GM18858 (cell line): ENCODE measurements at regions not wholly inside any gene's neighbourhood (a gene's known extent, or its start where the extent isn't known, plus 50 kb on each side); places are given as distances from the start of the nearest gene placed in this dataset.

ENCODE experiments used
- ATAC-seq: cut with Tn5 transposase; IDR thresholded peaks from one replicate; pipeline ENCODE4 v1.9.1; 2021; ENCODE audit not compliant: unreplicated experiment

GRCh38 chr3:193897731-193898180 lies 238.2 kb upstream of the HES1 start:
- ATAC-seq = no peak

- ATAC-seq = no peak
Observed at GRCh38 chr3:193899001-193899400, 236.9 kb upstream of the HES1 start.

- ATAC-seq = no peak
Observed at GRCh38 chr3:193901007-193901406, 234.9 kb upstream of the HES1 start.

DNA sequence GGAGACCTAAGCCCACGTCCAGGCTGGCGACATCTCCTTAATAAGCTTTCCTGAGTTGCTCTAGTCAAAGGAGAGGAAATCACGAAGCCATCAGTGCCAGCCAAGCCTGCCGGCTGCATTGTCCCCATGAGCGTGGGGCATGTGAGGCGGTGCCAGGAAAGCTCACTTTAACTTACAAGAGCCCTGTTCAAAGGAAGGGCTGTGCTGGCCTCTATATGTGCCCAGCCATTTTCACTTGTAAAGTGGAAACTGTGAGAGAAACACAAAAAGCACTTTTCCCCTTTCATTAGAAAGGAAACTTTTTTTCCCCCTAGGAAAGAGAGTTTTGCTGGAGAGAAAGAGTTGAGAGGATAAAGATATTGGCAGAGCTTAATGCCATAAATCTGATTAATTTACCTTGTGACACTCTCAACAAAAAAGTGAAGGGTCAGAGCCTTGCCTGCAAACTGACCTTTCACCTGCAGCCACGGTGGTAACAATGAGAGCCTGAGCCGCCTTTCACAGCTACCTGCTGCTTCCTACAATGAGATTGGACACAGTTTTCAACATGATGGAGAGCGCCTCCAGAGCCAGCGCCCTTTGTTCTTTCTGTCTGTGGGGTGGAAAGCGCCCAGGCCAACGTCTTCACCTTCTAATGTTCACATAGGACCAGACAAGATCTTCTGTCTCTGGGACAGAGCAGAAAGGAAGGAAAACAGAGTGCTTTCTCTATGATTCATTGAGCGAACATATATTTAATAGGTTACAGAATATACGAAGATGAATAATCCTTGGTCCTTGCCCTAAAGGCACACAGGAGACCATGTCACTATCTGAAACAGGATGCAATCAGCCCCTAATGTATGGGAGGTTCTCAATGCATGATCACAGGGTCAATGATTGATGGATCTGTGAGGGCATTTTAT lies 233.1 kb upstream of the HES1 start:
- no peak for ATAC-seq

- ATAC-seq = no peak
Observed at GRCh38 chr3:193903512-193903817, 232.5 kb upstream of the HES1 start.

DNA sequence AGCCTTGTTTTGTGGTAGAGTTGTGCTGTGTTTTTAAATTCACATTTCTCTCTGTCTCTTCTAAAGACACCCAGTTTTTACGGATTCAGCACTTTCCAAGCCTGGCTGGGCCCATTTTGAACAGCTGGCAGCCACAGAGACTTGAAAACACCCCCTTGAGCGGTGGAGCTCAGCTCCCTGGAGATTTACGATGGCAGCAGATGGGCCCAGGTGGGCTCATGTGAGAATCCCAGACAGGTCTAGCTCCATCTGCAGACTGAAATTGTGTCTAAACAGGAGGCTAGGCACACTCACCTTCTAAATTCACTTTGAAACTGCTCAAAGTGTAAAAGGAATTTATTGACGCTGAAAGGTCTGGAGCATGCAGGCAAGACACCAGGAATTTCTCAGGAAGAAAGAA lies 232.0 kb upstream of the HES1 start:
- no peak for ATAC-seq

DNA sequence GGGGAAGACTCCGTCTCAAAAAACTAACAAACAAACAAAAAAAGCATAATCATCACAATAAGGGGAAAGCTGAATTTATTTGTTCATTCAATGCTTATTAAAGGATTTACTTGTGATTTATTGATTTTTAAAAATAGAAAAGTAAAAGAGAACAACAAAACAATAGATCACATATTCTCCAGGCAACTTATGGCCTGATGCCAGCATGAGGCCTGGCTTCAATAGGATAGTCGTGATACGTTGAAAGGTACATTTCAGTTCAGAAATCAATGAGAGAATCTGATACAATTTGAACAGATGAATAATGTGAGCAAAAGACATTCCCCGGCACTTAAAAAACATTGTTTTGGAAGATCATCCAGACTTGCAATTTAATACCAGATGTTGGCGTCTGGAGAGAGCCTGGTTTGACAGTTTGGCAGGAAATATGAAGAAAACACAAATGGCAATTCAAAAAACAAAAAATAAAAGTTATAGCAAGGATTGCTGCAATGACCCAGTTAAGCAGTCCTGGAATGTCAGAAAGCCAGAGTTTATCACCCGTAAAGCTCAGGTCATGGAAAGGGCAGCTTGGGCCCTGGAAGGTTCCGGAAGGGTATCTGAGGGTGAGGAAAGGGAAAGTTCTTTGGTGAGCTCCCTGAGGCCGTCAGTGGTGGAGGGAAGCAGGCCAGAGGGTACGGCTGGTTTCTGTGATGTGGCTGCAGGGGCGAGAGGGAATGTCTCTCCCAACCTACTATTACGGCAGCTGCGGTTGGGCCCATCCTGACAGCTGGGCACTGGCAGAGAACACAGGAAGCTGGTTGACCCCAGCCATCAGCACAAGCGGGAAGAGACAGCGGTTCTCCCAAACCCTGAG lies 230.2 kb upstream of the HES1 start:
- ATAC-seq = no peak

DNA sequence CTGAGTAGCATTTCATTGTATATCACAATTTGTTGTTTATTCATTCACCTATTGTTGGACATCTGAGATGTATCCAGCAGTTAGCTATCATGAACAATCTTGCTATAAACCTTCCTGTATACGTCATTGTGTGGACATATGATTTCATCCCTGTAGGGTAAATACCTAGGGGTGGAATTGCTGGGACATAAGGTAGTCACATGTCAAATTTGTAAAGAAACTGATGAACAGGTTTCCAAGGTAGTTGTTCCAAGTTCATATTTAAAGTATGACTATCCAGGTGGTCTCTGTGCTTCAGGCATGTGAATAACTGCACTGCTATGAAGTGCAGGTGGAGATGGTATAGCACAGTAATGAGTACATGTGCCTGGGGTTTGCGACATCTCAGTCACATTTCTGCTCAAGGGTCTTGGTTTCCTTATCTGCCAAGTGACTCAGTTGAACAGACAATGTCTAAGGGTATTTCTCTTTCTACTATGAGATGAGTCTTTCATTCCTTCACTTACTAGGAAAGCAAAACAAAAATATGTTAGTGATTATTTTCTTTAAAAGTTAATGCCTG lies 229.0 kb upstream of the HES1 start:
- no peak for ATAC-seq

DNA sequence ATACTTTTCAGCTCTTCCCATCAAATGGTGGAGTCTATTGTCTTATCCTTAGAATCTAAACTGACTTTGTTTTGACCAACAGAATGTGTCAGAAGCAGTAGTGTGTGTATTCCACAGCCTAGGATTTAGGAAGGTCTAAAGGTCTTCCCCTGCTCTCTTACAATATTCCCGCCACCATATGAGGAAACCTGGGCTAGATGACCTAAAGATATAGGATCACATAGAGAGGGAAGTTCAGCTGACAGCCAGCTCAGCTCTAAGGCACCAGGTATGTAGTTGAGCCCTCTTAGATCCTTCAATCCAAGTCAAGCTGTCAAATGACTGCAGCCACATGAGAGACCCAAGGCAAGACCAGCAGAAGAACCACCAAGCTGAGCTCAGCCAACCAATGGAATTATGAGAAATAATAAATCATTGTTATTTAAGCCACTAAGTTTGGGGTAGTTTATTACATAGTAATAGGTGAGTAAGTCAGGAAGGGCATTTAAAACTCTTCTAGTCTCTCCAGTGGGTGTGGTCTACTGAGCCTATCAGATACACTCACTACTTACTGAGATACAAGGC lies 227.7 kb upstream of the HES1 start:
- ATAC-seq = no peak

DNA sequence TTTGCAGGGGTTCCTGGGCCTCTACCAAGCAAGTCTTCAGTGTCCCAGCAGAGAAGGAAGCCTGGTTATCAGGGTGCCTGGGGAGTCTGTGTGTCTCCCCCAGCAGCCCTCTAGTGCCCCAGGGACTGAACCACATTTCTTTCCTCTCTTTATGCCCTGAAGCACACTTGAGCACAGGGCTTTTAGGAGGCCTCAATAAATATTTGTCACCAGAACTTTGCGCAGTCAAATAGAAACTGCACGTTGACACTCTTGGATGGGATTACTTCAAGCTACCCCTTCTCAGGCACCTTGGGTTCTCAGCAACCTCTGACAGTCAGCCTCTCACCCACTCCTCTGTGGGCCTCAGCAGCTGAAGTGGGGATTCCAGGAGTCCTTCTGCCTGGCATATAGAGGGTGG lies 226.6 kb upstream of the HES1 start:
- peak; percentile 72 for ATAC-seq

- ATAC-seq = no peak
Observed at GRCh38 chr3:193910310-193910709, 225.6 kb upstream of the HES1 start.

GRCh38 chr3:193910886-193911738 lies 224.8 kb upstream of the HES1 start:
- ATAC-seq = no peak

DNA sequence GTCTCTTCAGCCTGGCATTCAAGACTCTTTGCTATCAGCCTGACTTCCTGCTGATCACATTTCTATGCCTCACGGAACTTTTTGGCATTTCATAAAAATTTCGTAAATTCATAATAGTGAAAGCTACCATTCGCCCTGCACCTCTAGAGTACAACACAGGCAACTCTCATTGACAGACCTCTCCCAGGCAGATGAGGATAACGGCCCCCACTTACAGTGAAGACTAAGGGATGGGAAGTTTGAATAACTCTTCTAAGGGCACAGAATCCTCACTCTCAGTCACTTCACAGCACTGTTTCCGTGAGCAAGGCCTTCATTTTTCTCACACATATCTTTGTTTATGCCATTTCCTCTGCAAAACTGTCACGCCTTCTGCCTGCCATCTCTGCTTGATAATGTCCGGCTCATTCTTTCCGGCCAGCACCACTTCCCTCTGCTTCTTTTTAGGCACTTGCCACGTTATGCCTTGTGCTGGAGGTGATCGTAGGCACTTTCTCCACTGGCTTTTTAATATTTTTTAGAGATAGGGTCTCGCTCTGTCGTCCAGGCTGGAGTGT lies 224.1 kb upstream of the HES1 start:
- ATAC-seq = no peak

DNA sequence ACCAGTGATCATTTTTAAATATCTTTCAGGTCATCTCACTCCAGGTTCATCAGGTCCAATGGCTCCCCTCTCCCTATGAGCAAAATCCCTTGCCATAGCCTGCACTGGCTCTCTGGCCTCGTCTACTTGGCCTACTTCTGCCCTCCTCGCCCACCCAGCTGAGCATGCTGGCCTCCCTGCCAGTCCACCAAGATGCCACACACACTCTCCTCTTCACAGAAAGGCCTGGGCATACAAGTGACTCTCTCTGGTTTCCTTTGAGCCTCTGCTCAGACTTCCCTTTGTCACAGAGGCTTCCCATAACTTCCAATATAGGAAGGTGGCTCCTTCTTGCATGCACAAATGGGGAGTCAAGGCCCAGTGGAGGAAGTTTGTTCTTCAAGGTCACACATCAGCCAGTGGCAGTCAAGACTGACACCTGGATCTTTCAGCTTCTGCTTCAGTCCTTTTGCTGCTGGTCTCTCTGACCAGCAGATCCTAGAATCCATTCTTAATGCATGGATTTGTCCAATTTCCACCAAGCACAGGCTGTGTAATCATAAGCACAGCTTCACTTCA lies 223.2 kb upstream of the HES1 start:
- ATAC-seq = no peak

DNA sequence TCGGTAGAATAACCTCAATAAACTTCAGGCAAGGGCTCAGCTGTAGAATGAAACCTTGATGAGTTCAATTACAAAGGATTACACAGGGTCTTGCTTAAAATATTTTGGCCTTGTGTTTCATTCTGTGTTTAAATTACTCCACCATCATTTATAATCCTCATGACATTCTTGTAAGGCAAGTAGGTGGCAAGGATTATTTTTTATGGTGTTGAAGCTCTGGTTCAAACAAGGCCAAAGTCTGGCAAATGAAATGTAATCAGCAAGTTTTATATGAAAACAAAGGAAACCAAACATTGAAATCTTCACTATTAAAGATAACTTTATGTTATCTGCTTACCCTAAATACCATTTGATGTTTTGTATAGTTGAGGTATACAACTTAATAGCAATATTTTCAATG lies 221.3 kb upstream of the HES1 start:
- ATAC-seq = no peak

GRCh38 chr3:193915099-193915498 lies 220.8 kb upstream of the HES1 start:
- no peak for ATAC-seq

DNA sequence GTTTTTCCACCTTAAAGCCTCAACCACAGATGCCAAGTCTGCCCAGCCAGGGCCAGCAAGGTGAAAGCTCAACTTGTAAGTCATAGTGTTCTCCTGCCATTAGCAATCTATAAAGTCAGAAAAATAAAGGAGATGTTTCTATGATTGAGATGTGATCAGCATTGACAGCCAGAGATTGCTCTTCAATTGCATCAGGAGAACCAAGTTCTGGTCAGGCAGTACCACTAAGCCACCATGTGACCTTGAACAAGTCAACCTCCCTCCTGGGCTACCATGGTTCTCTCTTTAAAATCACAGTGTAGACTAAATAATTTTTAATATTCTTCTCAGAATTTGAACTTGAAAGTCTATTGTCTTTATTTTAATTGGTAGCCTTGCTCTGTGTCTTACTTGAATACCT lies 220.3 kb upstream of the HES1 start:
- no peak for ATAC-seq

- no peak for ATAC-seq
Observed at GRCh38 chr3:193917158-193917557, 218.8 kb upstream of the HES1 start.

DNA sequence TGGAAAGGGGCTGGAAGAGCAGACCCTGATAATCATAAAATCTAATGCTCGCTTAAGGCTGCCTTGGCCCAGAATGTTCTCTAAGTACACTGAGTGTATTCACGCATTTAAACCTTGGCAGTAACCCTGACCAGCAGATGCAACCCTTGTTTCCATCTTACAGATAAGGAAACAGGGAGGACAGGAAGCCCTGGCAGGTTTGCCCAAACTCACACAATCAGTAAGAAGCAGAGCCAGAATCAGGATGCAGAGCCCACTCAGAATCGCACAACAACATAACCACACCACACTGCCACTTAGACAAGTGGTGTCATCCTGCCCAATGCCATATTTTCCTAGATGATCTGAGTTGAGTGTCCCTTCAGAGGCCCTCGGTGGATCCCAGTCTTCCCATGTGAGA lies 214.5 kb upstream of the HES1 start:
- no peak for ATAC-seq
